ENCODE measurements at regions not wholly inside any gene's neighbourhood (a gene's known extent, or its start where the extent isn't known, plus 50 kb on each side); places are given as distances from the start of the nearest gene placed in this dataset.

GRCh38 chr6:51387907-51388306, 569.2 kb downstream of the TFAP2B start:
- Histone ChIP-seq H3K9me3 (ENCODE audit: control insufficient read depth, insufficient read depth, low read depth, low read length) (no peaks in the 10 kb centered on the region), H3K27ac (ENCODE audit: insufficient read depth, low read length) (no peak overlapping the region), H4K20me1 (ENCODE audit: control insufficient read depth, extremely low read depth, insufficient read depth, low read length) (no peaks in the 10 kb centered on the region), H3K27me3 (ENCODE audit: control insufficient read depth, insufficient read depth, low read length) (no peaks in the 10 kb centered on the region), H2AFZ (ENCODE audit: low read length) (no peak overlapping the region), H3K9ac (ENCODE audit: insufficient read depth, low read length) (no peak overlapping the region), H3K36me3 (ENCODE audit: control insufficient read depth, insufficient read depth, low read length) (no peaks in the 10 kb centered on the region), H3K4me1 (ENCODE audit: control insufficient read depth, extremely low read depth, insufficient read depth, low read length) (no peaks in the 10 kb centered on the region), H3K4me2 (ENCODE audit: extremely low read depth, insufficient read depth, low read length) (no peak overlapping the region), H3K4me3 (replicated peaks in 1 of 4; ENCODE audit: control extremely low read depth in 1 of 4, insufficient read depth in 1 of 4, low read depth in 3 of 4, low read length in 4 of 4) (no peak overlapping the region), H3K79me2 (ENCODE audit: control insufficient read depth, insufficient read depth, low read length) (no peaks in the 10 kb centered on the region)
- DNase-seq (ENCODE audit: low read depth in 2 of 2): no peak
- no peak for TF ChIP-seq CTCF (conservative IDR thresholded peaks at IDR 0.05 in 1 of 2, IDR thresholded peaks at IDR 0.05 in 1 of 2; ENCODE audit: low read depth in 1 of 2, low read length in 2 of 2)

- TF ChIP-seq CTCF (conservative IDR thresholded peaks at IDR 0.05 in 1 of 2, IDR thresholded peaks at IDR 0.05 in 1 of 2; ENCODE audit: low read depth in 1 of 2, low read length in 2 of 2) (no peak), EZH2 (IDR thresholded peaks at IDR 0.05; ENCODE audit: low read length, missing control alignments) (no peak)
- Histone ChIP-seq H2AFZ (ENCODE audit: low read length) (no peak overlapping the region), H3K4me3 (replicated peaks in 1 of 4; ENCODE audit: control extremely low read depth in 1 of 4, insufficient read depth in 1 of 4, low read depth in 3 of 4, low read length in 4 of 4) (no peak overlapping the region)
Observed at GRCh38 chr6:51394061-51394460, 575.4 kb downstream of the TFAP2B start.

GRCh38 chr6:51396583-51396982, 577.9 kb downstream of the TFAP2B start:
- H3K9me3 ChIP-seq (ENCODE audit: control insufficient read depth, insufficient read depth, low read depth, low read length): no peaks in the 10 kb centered on the region
- DNase-seq (ENCODE audit: low read depth in 2 of 2): no peak
- no peaks in the 10 kb centered on the region for H3K36me3 ChIP-seq (ENCODE audit: control insufficient read depth, insufficient read depth, low read length)
- no peaks in the 10 kb centered on the region for H3K4me1 ChIP-seq (ENCODE audit: control insufficient read depth, extremely low read depth, insufficient read depth, low read length)
- H3K27ac ChIP-seq (ENCODE audit: insufficient read depth, low read length): no peak overlapping the region
- no peak overlapping the region for H2AFZ ChIP-seq (ENCODE audit: low read length)
- H3K4me3 ChIP-seq (replicated peaks in 1 of 4; ENCODE audit: control extremely low read depth in 1 of 4, insufficient read depth in 1 of 4, low read depth in 3 of 4, low read length in 4 of 4): no peak overlapping the region
- TF ChIP-seq EZH2 (IDR thresholded peaks at IDR 0.05; ENCODE audit: low read length, missing control alignments) (no peak), CTCF (conservative IDR thresholded peaks at IDR 0.05 in 1 of 2, IDR thresholded peaks at IDR 0.05 in 1 of 2; ENCODE audit: low read depth in 1 of 2, low read length in 2 of 2) (no peak)
- H4K20me1 ChIP-seq (ENCODE audit: control insufficient read depth, extremely low read depth, insufficient read depth, low read length): no peaks in the 10 kb centered on the region
- H3K9ac ChIP-seq (ENCODE audit: insufficient read depth, low read length): no peak overlapping the region
- no peaks in the 10 kb centered on the region for H3K79me2 ChIP-seq (ENCODE audit: control insufficient read depth, insufficient read depth, low read length)
- H3K4me2 ChIP-seq (ENCODE audit: extremely low read depth, insufficient read depth, low read length): no peak overlapping the region
- H3K27me3 ChIP-seq (ENCODE audit: control insufficient read depth, insufficient read depth, low read length): no peaks in the 10 kb centered on the region

More at GRCh38 chr6:51394061-51394460, 575.4 kb downstream of the TFAP2B start:
- H3K27ac ChIP-seq (ENCODE audit: insufficient read depth, low read length): no peak overlapping the region
- no peaks in the 10 kb centered on the region for H3K9me3 ChIP-seq (ENCODE audit: control insufficient read depth, insufficient read depth, low read depth, low read length)
- no peaks in the 10 kb centered on the region for H3K79me2 ChIP-seq (ENCODE audit: control insufficient read depth, insufficient read depth, low read length)
- H3K27me3 ChIP-seq (ENCODE audit: control insufficient read depth, insufficient read depth, low read length): no peaks in the 10 kb centered on the region
- H3K4me2 ChIP-seq (ENCODE audit: extremely low read depth, insufficient read depth, low read length): no peak overlapping the region
- no peaks in the 10 kb centered on the region for H4K20me1 ChIP-seq (ENCODE audit: control insufficient read depth, extremely low read depth, insufficient read depth, low read length)
- H3K4me1 ChIP-seq (ENCODE audit: control insufficient read depth, extremely low read depth, insufficient read depth, low read length): no peaks in the 10 kb centered on the region
- H3K9ac ChIP-seq (ENCODE audit: insufficient read depth, low read length): no peak overlapping the region
- H3K36me3 ChIP-seq (ENCODE audit: control insufficient read depth, insufficient read depth, low read length): no peaks in the 10 kb centered on the region
- DNase-seq (ENCODE audit: low read depth in 2 of 2): no peak
